GM12878 (cell line): ENCODE measurements at regions not wholly inside any gene's neighbourhood (a gene's known extent, or its start where the extent isn't known, plus 50 kb on each side); places are given as distances from the start of the nearest gene placed in this dataset.

ENCODE experiments used
- ATAC-seq: fragments of 200-7000 bp; cut with Tn5 transposase; 3 replicates; pipeline ENCODE4 v1.9.1; 2020; ENCODE audit warnings: mild to moderate bottlenecking, moderate library complexity
- BruUV-seq: library from RNA; stranded (reverse); fragments of 400-500 nt; replicated peaks from 2 replicates; lab custom pipeline; 2021; lab: Mats Ljungman, UMichigan
- CTCF ChIA-PET: fragments of 300-600 bp; sonication (Branson Sonifier 250); formaldehyde crosslinking; extraction: SDS; loops from one replicate; lab custom pipeline; 2021; ENCODE audit warnings: inconsistent platforms; lab: Yijun Ruan, JAX
- POLR2A ChIA-PET: fragments of 350-600 bp; formaldehyde crosslinking; extraction: SDS; loops from one replicate; lab custom pipeline; 2021; ENCODE audit warnings: inconsistent platforms; lab: Charles Lee
- RAD21 ChIA-PET: fragments of 300-600 bp; sonication (Branson Sonifier 250); formaldehyde crosslinking; loops from one replicate; lab custom pipeline; 2023; ENCODE audit warnings: antibody characterized with exemption; ENCODE audit not compliant: unreplicated experiment; lab: Charles Lee
- SMC1A ChIA-PET: fragments of 300-600 bp; sonication (Branson Sonifier 250); formaldehyde crosslinking; loops from one replicate; lab custom pipeline; 2023; ENCODE audit not compliant: unreplicated experiment, uncharacterized antibody; lab: Charles Lee
- DNase-seq: peaks from one replicate; pipeline ENCODE4 v3.0.0-alpha.2; 2011; ENCODE audit warnings: low read depth, low spot score
- FAIRE-seq: peaks from 3 replicates; lab custom pipeline; 2011; peaks lifted over from hg19 to GRCh38; lab: Jason Lieb, UNC
- H2AFZ ChIP-seq: 2 replicates; pipeline ENCODE4 v1.6.0; 2011; ENCODE audit warnings: low read depth, low read length, control low read depth; ENCODE audit not compliant: control insufficient read depth
- H3K27ac ChIP-seq: 2 replicates; pipeline ENCODE4 v1.5.1; 2011; ENCODE audit warnings: control low read depth; ENCODE audit not compliant: control insufficient read depth, insufficient read depth
- H3K27me3 ChIP-seq, 2 experiments: replicated peaks in 1 of 2; 2 replicates each; pipeline versions ENCODE4 v1.6.0 to v1.6.1; 2011; ENCODE audit warnings: low read length in 1 of 2; ENCODE audit not compliant: control insufficient read depth in 2 of 2, insufficient read depth in 2 of 2
- H3K36me3 ChIP-seq, 2 experiments: 2 replicates each; pipeline ENCODE4 v1.5.1; 2011; ENCODE audit warnings: low read length in 1 of 2; ENCODE audit not compliant: control insufficient read depth in 2 of 2, insufficient read depth in 2 of 2
- H3K4me1 ChIP-seq: 2 replicates; pipeline ENCODE4 v1.6.1; 2011; ENCODE audit warnings: mild to moderate bottlenecking, low read length, moderate library complexity, mixed read lengths; ENCODE audit not compliant: control insufficient read depth, insufficient read depth
- H3K4me2 ChIP-seq: 2 replicates; pipeline ENCODE4 v1.6.0; 2011; ENCODE audit warnings: control low read depth; ENCODE audit not compliant: control insufficient read depth, insufficient read depth
- H3K4me3 ChIP-seq: fragments of 200-600 bp; sonication (generic); 2 replicates; pipeline ENCODE4 v1.5.1; 2016
- H3K79me2 ChIP-seq: 2 replicates; pipeline ENCODE4 v1.6.0; 2011; ENCODE audit warnings: low read length; ENCODE audit not compliant: control insufficient read depth, insufficient read depth
- H3K9ac ChIP-seq: 2 replicates; pipeline ENCODE4 v1.8.0; 2011; ENCODE audit warnings: low read length, control low read depth, mixed read lengths; ENCODE audit not compliant: control insufficient read depth, insufficient read depth
- H3K9me3 ChIP-seq: replicated peaks from 3 replicates; pipeline ENCODE4 v1.5.1; 2011; ENCODE audit warnings: mild to moderate bottlenecking, low read length; ENCODE audit not compliant: control insufficient read depth, insufficient read depth
- H4K20me1 ChIP-seq: 2 replicates; pipeline ENCODE4 v1.6.0; 2011; ENCODE audit not compliant: control insufficient read depth, insufficient read depth
- ATF7 ChIP-seq: fragments of 450-650 bp; IDR thresholded peaks from 2 replicates; pipeline ENCODE4 v1.6.1; 2016; ENCODE audit warnings: low read depth, mild to moderate bottlenecking
- BHLHE40 ChIP-seq, 2 experiments: fragments of 450-650 bp in 1 of 2; IDR thresholded peaks; 2 replicates each; pipeline ENCODE4 v1.6.1; 2011 to 2017; ENCODE audit warnings: low read depth in 2 of 2, borderline replicate concordance in 1 of 2, improper control_type of control experiment in 1 of 2, low read length in 1 of 2, mild to moderate bottlenecking in 1 of 2
- CREB1 ChIP-seq: IDR thresholded peaks from 2 replicates; pipeline ENCODE4 v1.6.1; 2012; ENCODE audit warnings: low read depth, mild to moderate bottlenecking, inconsistent platforms
- DPF2 ChIP-seq: fragments of 450-650 bp; IDR thresholded peaks from 2 replicates; pipeline ENCODE4 v1.6.1; 2017; ENCODE audit warnings: mild to moderate bottlenecking
- FOXK2 ChIP-seq: fragments of 450-650 bp; IDR thresholded peaks from 2 replicates; pipeline ENCODE4 v1.6.1; 2017; ENCODE audit warnings: mild to moderate bottlenecking, moderate library complexity
- FOXM1 ChIP-seq: IDR thresholded peaks from 2 replicates; pipeline ENCODE4 v1.6.1; 2012; ENCODE audit warnings: low read depth, mild to moderate bottlenecking, inconsistent platforms, low read length, moderate library complexity
- IKZF1 ChIP-seq: fragments of 450-650 bp; conservative IDR thresholded peaks from 2 replicates; pipeline ENCODE4 v1.6.1; 2017; ENCODE audit warnings: antibody characterized with exemption, mild to moderate bottlenecking
- MEF2B ChIP-seq: fragments of 450-650 bp; IDR thresholded peaks from 2 replicates; pipeline ENCODE4 v1.6.1; 2018; ENCODE audit warnings: mild to moderate bottlenecking, moderate library complexity; ENCODE audit not compliant: partially characterized antibody, poor library complexity, severe bottlenecking
- MTA2 ChIP-seq: fragments of 450-650 bp; IDR thresholded peaks from 2 replicates; pipeline ENCODE4 v1.6.1; 2016; ENCODE audit warnings: low read depth, mild to moderate bottlenecking, moderate library complexity
- POLR2AphosphoS5 ChIP-seq: IDR thresholded peaks from 2 replicates; pipeline ENCODE4 v1.6.1; 2011; ENCODE audit warnings: mild to moderate bottlenecking, low read length, inconsistent platforms
- RB1 ChIP-seq: fragments of 450-650 bp; formaldehyde crosslinking; IDR thresholded peaks from 2 replicates; pipeline ENCODE4 v1.6.1; 2017; ENCODE audit warnings: mild to moderate bottlenecking, borderline replicate concordance
- SMARCA5 ChIP-seq: fragments of 450-650 bp; IDR thresholded peaks from 2 replicates; pipeline ENCODE4 v1.6.1; 2017; ENCODE audit warnings: mild to moderate bottlenecking
- SMC3 ChIP-seq: IDR thresholded peaks from 2 replicates; pipeline ENCODE4 v1.6.1; 2011; ENCODE audit warnings: low read length, improper control_type of control experiment, borderline replicate concordance
- SP1 ChIP-seq: IDR thresholded peaks from one replicate; pipeline ENCODE4 v1.6.1; 2011; ENCODE audit warnings: low read depth, low read length
- TCF12 ChIP-seq: IDR thresholded peaks from 2 replicates; pipeline ENCODE4 v1.6.1; 2011; ENCODE audit warnings: low read depth, mild to moderate bottlenecking, low read length
- WGBS: methylation state at CpG from one replicate; pipeline ENCODE4 v1.1.6; 2016; ENCODE audit warnings: low lambda C conversion rate; ENCODE audit not compliant: insufficient replicate concordance, insufficient coverage; ENCODE audit errors: missing lambda C conversion rate; 5-methylcytosine and 5-hydroxymethylcytosine counted together
- in situ Hi-C: fragments of 300-500 bp; cut with MboI; formaldehyde crosslinking; loops from 9 replicates; pipeline ENCODE4 v1.14.3; 2018; ENCODE audit warnings: mixed read lengths
- intact Hi-C: fragments of 100-400 bp; cut with micrococcal nuclease; formaldehyde crosslinking; loops from one replicate; pipeline ENCODE4 v1.14.2; 2022; ENCODE audit not compliant: unreplicated experiment
- TF ChIP-seq, protein P1 (sequence below): fragments of 450-650 bp; IDR thresholded peaks from 2 replicates; pipeline ENCODE4 v1.6.1; 2017; ENCODE audit warnings: mild to moderate bottlenecking, moderate library complexity
- TF ChIP-seq, protein P2 (sequence below): IDR thresholded peaks from 2 replicates; pipeline ENCODE4 v1.6.1; 2011; ENCODE audit warnings: low read depth, low read length, improper control_type of control experiment, borderline replicate concordance
- TF ChIP-seq, protein P3 (sequence below): IDR thresholded peaks from 2 replicates; pipeline ENCODE4 v1.6.1; 2011; ENCODE audit warnings: mild to moderate bottlenecking, low read depth, low read length, moderate library complexity; ENCODE audit not compliant: insufficient replicate concordance
- TF ChIP-seq, protein P4 (sequence below): fragments of 450-650 bp; IDR thresholded peaks from 2 replicates; pipeline ENCODE4 v1.6.1; 2016; ENCODE audit warnings: mild to moderate bottlenecking

DNA sequence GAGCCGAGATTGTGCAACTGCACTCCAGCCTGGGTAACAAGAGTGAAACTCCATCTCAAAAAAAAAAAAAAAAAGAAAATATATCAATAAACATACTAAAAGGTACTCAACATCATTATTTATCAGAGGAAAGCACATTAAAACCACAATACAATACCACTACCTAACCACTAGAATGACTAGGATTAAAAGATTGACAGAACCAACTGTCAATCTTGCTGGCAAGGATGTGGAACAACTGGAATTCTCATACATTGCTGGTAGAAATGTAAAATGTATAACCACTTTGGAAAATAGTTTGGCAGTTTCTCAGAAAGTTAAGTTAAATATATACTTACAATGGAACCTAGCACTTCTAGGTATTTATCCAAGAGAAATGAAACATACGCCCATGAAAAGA, 88.6 kb downstream of the B3GNT2 start:
- H3K4me2 ChIP-seq = no peak overlapping the region
- ChIA-PET RAD21 (no interaction called here), POLR2A (interaction anchor here (0.6 kb wide), 1 partner anchor 223 kb away, joined by 4 read pairs; no protein-coding TSS in a partner anchor), SMC1A (no interaction called here), CTCF (no interaction called here)
- H3K36me3 ChIP-seq = no peaks in the 10 kb centered on the region
- peaks cover 17% of the 10 kb centered on the region for H3K4me1 ChIP-seq
- ATAC-seq = no peak
- no peaks in the 10 kb centered on the region for H3K27me3 ChIP-seq
- DNase-seq = no peak
- intact Hi-C loops (no loop called here), in situ Hi-C loops (no loop called here)
- H3K9me3 ChIP-seq = peaks cover 11% of the 10 kb centered on the region
- TF ChIP-seq SMARCA5 (no peak), TCF12 (no peak), SP1 (no peak), RB1 (no peak), POLR2AphosphoS5 (no peak), MEF2B (no peak), MTA2 (no peak), FOXM1 (no peak), CREB1 (no peak), IKZF1 (no peak), BHLHE40 (IDR thresholded peaks at IDR 0.05; ENCODE audit: borderline replicate concordance in 1 of 2, low read depth in 2 of 2, low read length in 1 of 2) (no peak), ATF7 (no peak), DPF2 (no peak), FOXK2 (no peak), SMC3 (no peak)
- TF ChIP-seq, protein P1, sequence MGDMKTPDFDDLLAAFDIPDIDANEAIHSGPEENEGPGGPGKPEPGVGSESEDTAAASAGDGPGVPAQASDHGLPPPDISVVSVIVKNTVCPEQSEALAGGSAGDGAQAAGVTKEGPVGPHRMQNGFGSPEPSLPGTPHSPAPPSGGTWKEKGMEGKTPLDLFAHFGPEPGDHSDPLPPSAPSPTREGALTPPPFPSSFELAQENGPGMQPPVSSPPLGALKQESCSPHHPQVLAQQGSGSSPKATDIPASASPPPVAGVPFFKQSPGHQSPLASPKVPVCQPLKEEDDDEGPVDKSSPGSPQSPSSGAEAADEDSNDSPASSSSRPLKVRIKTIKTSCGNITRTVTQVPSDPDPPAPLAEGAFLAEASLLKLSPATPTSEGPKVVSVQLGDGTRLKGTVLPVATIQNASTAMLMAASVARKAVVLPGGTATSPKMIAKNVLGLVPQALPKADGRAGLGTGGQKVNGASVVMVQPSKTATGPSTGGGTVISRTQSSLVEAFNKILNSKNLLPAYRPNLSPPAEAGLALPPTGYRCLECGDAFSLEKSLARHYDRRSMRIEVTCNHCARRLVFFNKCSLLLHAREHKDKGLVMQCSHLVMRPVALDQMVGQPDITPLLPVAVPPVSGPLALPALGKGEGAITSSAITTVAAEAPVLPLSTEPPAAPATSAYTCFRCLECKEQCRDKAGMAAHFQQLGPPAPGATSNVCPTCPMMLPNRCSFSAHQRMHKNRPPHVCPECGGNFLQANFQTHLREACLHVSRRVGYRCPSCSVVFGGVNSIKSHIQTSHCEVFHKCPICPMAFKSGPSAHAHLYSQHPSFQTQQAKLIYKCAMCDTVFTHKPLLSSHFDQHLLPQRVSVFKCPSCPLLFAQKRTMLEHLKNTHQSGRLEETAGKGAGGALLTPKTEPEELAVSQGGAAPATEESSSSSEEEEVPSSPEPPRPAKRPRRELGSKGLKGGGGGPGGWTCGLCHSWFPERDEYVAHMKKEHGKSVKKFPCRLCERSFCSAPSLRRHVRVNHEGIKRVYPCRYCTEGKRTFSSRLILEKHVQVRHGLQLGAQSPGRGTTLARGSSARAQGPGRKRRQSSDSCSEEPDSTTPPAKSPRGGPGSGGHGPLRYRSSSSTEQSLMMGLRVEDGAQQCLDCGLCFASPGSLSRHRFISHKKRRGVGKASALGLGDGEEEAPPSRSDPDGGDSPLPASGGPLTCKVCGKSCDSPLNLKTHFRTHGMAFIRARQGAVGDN = no peak
- TF ChIP-seq, protein P2, sequence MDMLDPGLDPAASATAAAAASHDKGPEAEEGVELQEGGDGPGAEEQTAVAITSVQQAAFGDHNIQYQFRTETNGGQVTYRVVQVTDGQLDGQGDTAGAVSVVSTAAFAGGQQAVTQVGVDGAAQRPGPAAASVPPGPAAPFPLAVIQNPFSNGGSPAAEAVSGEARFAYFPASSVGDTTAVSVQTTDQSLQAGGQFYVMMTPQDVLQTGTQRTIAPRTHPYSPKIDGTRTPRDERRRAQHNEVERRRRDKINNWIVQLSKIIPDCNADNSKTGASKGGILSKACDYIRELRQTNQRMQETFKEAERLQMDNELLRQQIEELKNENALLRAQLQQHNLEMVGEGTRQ = no peak
- TF ChIP-seq, protein P3, sequence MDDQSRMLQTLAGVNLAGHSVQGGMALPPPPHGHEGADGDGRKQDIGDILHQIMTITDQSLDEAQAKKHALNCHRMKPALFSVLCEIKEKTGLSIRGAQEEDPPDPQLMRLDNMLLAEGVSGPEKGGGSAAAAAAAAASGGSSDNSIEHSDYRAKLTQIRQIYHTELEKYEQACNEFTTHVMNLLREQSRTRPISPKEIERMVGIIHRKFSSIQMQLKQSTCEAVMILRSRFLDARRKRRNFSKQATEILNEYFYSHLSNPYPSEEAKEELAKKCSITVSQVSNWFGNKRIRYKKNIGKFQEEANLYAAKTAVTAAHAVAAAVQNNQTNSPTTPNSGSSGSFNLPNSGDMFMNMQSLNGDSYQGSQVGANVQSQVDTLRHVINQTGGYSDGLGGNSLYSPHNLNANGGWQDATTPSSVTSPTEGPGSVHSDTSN = no peak
- TF ChIP-seq, protein P4, sequence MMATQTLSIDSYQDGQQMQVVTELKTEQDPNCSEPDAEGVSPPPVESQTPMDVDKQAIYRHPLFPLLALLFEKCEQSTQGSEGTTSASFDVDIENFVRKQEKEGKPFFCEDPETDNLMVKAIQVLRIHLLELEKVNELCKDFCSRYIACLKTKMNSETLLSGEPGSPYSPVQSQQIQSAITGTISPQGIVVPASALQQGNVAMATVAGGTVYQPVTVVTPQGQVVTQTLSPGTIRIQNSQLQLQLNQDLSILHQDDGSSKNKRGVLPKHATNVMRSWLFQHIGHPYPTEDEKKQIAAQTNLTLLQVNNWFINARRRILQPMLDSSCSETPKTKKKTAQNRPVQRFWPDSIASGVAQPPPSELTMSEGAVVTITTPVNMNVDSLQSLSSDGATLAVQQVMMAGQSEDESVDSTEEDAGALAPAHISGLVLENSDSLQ = no peak
- no peaks in the 10 kb centered on the region for H4K20me1 ChIP-seq
- H3K9ac ChIP-seq = no peak overlapping the region
- no peak overlapping the region for H3K4me3 ChIP-seq
- 98% methylated on average over 2 of the region's 2 CpGs for WGBS
- H3K79me2 ChIP-seq = no peaks in the 10 kb centered on the region
- H2AFZ ChIP-seq = no peak overlapping the region
- no peak overlapping the region for H3K27ac ChIP-seq
- no TSS peak for BruUV-seq
- no peak for FAIRE-seq
